Embryonic facial prominence (tissue), 1 donor: ENCODE measurements at regions not wholly inside any gene's neighbourhood (a gene's known extent, or its start where the extent isn't known, plus 50 kb on each side); places are given as distances from the start of the nearest gene placed in this dataset.

Source experiments
- DNase-seq: peaks from one replicate; pipeline ENCODE4 v3.0.0-alpha.2; 2016; ENCODE audit errors: extremely low spot score

DNA sequence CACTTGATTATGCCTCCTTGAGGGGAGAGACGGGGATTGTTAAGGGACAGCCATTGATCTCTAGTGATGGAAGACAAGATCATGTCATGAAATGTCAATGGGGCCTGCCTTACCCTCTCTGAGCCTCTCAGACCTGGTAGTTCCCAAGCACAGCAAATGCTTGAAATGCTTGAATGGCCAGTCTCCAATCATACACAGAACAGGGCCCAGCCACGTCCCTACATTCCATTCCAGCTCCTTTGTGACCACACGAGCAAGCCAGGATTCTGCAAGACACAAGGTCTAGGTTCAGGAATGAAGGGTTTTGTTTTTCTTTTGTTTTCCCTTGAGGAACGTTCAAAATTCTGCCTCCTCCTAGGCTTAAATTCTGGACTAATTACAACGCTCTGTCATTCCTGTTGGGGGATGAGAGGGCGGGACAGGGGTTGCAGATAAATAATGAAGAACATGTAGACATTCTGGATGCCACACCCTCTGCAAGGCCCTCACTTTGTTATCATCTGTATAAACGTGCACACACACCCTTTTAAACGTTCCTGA is 98.1 kb upstream of the YPEL5 start:
- no peak for DNase-seq

DNA sequence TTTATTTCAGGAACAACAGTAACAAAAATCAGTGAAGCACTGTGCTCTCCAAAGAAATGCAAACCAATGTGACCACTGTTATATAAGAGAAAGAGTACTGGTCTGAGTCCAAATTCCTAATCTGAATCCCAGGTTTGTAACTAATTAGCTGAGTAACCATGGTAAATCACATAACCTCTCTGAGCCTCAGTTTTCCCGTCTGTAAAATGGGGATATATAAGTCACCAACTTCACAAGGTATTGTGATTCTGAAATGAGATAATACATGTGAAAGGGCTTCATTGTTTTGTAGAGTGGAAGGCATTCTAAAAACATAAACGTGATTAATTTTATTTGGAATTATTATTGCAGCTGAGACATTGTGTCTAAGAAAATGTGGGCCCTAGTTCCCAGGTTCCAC is 91.3 kb upstream of the YPEL5 start:
- DNase-seq, result no peak

DNA sequence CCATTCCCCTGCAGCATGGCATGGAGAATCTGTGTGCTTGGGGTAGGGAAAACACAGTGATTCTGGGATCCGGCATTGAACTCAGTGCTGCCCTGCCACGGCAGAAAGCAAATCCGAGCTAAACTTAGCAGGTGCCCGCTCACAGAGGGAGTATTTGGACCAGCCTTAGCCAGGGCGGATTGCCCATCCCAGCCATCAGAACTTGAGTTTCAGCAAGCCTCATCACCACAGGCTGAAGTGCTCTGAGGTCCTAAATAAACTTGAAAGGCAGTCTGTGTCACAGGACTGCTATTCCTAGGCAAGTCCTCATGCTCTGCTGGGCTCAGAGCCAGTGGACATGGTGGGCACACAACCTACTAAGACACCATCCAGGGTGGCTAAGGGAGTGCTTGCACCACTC is 86.2 kb upstream of the YPEL5 start:
- no peak for DNase-seq

DNA sequence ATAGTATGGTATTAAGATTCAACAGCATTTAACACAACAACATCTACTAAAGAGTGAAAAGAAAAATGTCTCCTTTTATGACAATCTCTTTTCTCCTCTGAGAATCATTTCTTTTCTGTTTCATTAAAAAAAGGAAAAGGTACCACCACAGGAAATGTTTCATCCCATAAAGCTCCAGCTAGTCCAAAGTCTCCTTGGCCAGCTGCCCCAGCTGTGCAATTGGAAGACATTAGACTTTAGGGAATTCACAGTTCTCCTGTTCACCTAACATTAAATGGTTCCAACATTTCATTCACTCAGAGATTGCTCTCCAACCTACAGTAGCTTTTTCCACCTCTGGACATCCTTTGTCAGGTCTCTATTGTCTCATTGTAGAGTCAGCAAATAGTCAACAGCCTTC is 78.7 kb upstream of the YPEL5 start:
- no peak for DNase-seq

DNA sequence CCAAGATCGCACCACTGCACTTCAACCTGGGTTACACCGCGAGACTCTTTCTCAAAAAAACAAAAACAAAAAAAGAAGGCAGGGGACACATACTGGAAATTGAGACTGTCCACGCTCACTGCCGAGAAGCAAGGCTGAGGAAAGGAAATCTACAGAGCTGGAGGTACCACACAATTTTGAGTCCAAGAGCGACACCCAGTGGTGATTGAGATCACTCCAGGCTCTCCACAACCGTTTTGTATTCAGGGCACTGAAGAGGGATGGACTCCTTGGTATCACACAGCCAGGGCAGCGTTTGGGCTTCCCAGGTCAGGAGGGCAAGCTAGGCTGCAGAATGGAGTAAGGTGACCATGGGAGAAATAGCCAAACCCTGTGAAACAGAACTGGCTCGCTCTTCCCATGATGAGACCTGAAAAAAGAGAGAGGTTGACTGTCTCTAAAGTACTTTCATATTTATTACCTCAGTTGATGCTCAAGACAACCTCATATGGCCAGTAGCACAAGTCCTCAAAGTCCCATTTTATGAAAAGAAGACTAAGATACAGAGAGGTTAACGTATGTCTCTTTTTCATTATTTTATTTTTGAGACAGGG is 74.5 kb upstream of the YPEL5 start:
- DNase-seq, result peak; percentile 56

DNA sequence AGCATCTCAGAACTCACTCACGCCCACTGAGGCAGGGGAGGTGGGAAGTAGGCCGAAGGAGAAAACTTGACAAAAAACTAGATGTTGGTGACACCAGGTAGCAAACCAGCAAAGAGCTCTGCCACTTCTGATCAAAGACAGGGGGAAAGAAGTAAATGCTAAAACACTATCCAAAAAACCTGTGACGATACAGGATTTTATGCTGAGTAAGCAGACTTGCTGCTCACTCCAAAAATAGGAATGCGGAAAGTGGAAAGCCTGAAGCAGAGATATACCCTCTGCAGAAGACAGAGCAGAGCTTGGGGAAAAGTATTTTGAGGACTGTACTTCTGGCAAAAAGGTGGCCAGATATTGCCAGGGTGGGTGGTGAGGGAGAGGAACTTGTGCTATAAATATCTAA is 73.3 kb upstream of the YPEL5 start:
- no peak for DNase-seq

DNA sequence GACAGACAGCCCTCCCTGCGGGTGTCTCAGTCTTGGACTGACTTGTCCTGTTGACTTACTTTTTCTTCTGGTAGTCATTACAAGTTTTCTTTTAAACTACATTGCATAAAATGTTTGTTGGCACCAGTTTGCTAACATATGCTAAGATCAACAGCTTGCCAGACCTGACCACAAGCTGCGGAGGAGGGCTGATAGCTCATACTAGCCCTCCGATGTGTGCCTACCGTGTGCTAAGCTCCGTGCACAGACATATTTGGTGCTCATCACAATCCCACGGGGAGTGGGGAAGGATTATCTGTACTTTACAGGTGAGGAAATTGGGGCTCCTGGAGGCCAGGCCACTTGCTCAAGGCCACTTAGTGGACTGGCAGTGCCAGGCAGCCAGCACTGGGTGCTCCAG is 72.8 kb upstream of the YPEL5 start:
- no peak for DNase-seq

DNA sequence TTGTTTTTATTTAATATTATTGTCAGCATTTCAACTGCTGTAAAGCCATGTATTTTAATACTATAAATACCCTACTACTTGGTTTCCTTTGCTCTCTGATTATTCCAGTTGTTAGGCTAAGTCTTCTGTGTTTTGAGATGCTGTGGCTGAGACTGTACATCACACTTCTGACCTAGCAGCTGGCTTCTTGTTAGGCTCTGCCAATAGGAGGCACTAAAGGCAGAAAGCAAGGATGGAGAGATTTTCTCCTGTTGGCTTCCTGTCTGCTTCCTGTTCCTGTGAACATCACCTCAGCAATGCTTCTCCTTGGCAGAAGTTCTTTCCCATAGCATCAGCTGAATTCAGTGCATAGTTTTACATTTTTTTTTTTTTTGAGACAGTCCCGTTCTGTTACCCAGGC is 68.3 kb upstream of the YPEL5 start:
- no peak for DNase-seq

DNA sequence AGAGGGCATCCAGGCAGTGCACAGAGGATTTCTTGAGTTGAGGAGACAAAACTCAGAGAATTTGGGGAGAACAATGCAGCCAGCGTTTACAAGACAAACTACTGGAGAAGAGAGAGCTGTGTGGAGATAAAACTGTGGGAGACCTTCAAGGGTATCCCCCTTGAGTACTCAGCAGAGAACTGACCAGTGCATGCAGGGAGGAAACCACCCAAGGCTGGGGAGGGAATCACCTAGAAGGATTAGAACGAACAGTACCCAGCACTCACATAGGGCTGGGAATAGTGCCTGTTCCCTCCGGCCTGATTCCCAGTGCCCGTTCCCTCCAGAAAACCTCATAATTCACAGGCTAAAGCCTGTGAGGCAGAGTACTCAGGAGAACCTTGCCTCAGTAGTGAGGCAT is 61.9 kb upstream of the YPEL5 start:
- no peak for DNase-seq

DNA sequence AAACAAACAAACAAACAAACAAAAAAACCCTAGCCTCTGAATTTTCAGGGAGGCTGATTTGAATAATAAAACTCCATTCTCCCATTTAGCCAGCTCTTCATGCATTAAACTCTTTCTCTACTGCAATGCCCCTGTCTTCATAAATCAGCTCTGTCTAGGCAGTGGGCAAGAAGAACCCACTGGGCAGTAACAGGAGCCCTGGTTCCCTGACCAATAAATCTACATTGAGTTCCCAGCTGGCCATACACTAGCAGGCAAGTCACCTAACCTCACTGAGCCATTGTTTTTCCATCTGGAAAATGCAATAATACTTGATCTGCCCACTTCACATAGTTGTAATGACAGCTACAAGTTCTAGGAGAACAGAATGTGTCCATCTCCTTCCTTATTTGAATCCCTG is 57.6 kb upstream of the YPEL5 start:
- DNase-seq, result no peak

DNA sequence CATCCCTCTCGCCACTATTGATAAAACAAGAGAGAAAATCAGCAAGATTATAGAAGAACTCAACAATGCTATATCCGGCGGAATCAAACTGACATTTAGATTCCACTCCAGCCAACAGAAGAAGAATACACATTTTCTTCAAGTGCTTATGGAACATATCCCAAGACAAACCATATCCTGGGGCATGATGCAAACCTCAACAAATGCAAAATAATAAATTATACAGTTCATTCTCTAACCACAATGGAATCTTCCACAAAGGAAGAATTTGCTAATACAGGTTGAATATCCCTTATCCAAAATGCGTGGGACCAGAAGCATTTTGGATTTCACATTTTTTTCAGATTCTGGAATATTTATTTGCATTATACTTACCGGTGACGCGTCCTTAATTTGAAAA is 51.4 kb upstream of the YPEL5 start:
- no peak for DNase-seq

DNA sequence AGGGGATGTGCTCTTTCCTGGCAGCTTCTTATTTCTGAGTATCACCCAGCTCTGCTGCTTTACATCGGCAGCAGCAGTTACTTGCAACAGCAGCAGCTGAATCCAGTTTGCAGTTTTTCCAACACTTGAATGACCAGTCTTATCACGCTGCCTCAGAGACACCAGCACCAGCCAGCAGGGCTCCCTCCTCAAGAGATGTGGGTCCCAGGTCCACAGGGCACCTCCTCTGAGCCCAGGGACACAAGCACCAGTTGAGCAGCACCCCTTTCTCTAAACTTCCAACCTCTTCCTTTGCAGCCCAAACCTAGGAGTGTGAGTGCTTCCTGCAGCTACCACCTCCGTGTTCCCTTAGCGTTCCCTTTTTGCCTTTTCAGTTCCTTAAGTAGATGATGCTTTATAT is 50.4 kb upstream of the YPEL5 start:
- DNase-seq, result no peak
